ENCODE measurements at regions not wholly inside any gene's neighbourhood (a gene's known extent, or its start where the extent isn't known, plus 50 kb on each side); places are given as distances from the start of the nearest gene placed in this dataset.
"Not testable (repeated sequence)": the region's sequence is repeated elsewhere in the genome, so short reads cannot be mapped to it uniquely, and the experiment has no call there.

GRCh38 chr10:124150189-124150806, 56.9 kb upstream of the CHST15 start:
- no peak overlapping the region for H2AFZ ChIP-seq (ENCODE audit: low read length)
- H3K9ac ChIP-seq (ENCODE audit: low read length): no peak overlapping the region
- no peak overlapping the region for H3K4me3 ChIP-seq (ENCODE audit: low read length)
- POLR2A ChIA-PET (ENCODE audit: unreplicated experiment): no interaction called here
- no peaks in the 10 kb centered on the region for H3F3A ChIP-seq (ENCODE audit: low read length, unreplicated experiment)
- ATAC-seq: no peak
- H3K27ac ChIP-seq (ENCODE audit: low read length): no peak overlapping the region
- intact Hi-C loops (cut with micrococcal nuclease): no loop called here
- CTCF ChIA-PET: no interaction called here
- no peak overlapping the region for H3K4me2 ChIP-seq (ENCODE audit: low read length)
- no peaks in the 10 kb centered on the region for H4K20me1 ChIP-seq (ENCODE audit: low read length)
- DNase-seq: no peak
- BruUV-seq (replicated peaks): no TSS peak
- no peak for TF ChIP-seq EZH2 (IDR thresholded peaks at IDR 0.05; ENCODE audit: low read length, unreplicated experiment)
- TF ChIP-seq CTCF (conservative IDR thresholded peaks at IDR 0.05; ENCODE audit: low read depth, low read length): no peak
- TF ChIP-seq EZH2phosphoT487 (IDR thresholded peaks at IDR 0.05; ENCODE audit: borderline replicate concordance, low read length): no peak
- H3K79me2 ChIP-seq (ENCODE audit: low read length): no peaks in the 10 kb centered on the region
- H3K4me1 ChIP-seq (ENCODE audit: insufficient read depth, low read length): peaks cover 25% of the 10 kb centered on the region
- H3K9me3 ChIP-seq (ENCODE audit: low read length): no peaks in the 10 kb centered on the region
- no peaks in the 10 kb centered on the region for H3K27me3 ChIP-seq (ENCODE audit: low read length)
- no peaks in the 10 kb centered on the region for H3K36me3 ChIP-seq (ENCODE audit: low read depth, low read length)
- H3K9me2 ChIP-seq (replicated peaks; ENCODE audit: low read length): no peaks in the 10 kb centered on the region

GRCh38 chr10:124149189-124150042, 56.0 kb upstream of the CHST15 start:
- Histone ChIP-seq H3K9me2 (replicated peaks; ENCODE audit: low read length) (no peaks in the 10 kb centered on the region), H3K4me2 (ENCODE audit: low read length) (no peak overlapping the region), H3K9me3 (ENCODE audit: low read length) (no peaks in the 10 kb centered on the region), H4K20me1 (ENCODE audit: low read length) (no peaks in the 10 kb centered on the region), H3K36me3 (ENCODE audit: low read depth, low read length) (no peaks in the 10 kb centered on the region), H3F3A (ENCODE audit: low read length, unreplicated experiment) (no peaks in the 10 kb centered on the region), H3K9ac (ENCODE audit: low read length) (no peak overlapping the region), H3K27me3 (ENCODE audit: low read length) (no peaks in the 10 kb centered on the region), H3K4me1 (ENCODE audit: insufficient read depth, low read length) (peaks cover 25% of the 10 kb centered on the region), H3K27ac (ENCODE audit: low read length) (no peak overlapping the region), H3K4me3 (ENCODE audit: low read length) (no peak overlapping the region), H3K79me2 (ENCODE audit: low read length) (no peaks in the 10 kb centered on the region), H2AFZ (ENCODE audit: low read length) (no peak overlapping the region)
- DNase-seq (no peak), ATAC-seq (no peak)
- TF ChIP-seq EZH2 (IDR thresholded peaks at IDR 0.05; ENCODE audit: low read length, unreplicated experiment): no peak
- no peak for TF ChIP-seq EZH2phosphoT487 (IDR thresholded peaks at IDR 0.05; ENCODE audit: borderline replicate concordance, low read length)
- no peak for TF ChIP-seq CTCF (conservative IDR thresholded peaks at IDR 0.05; ENCODE audit: low read depth, low read length)
- intact Hi-C loops (cut with micrococcal nuclease): no loop called here
- ChIA-PET POLR2A (ENCODE audit: unreplicated experiment) (no interaction called here), CTCF (no interaction called here)
- BruUV-seq (replicated peaks): no TSS peak

- H2AFZ ChIP-seq (ENCODE audit: low read length): not testable (repeated sequence)
Observed at GRCh38 chr10:124148509-124149188, 55.3 kb upstream of the CHST15 start.

More at GRCh38 chr10:124148509-124149188, 55.3 kb upstream of the CHST15 start:
- H3K4me3 ChIP-seq (ENCODE audit: low read length); intact Hi-C loops (cut with micrococcal nuclease); H3K79me2 ChIP-seq (ENCODE audit: low read length); H3K27me3 ChIP-seq (ENCODE audit: low read length); H4K20me1 ChIP-seq (ENCODE audit: low read length); ATAC-seq; H3K9me2 ChIP-seq (replicated peaks; ENCODE audit: low read length); H3K9ac ChIP-seq (ENCODE audit: low read length); H3F3A ChIP-seq (ENCODE audit: low read length, unreplicated experiment); CTCF ChIA-PET; H3K4me2 ChIP-seq (ENCODE audit: low read length); POLR2A ChIA-PET (ENCODE audit: unreplicated experiment); BruUV-seq (replicated peaks); DNase-seq; H3K27ac ChIP-seq (ENCODE audit: low read length); H3K36me3 ChIP-seq (ENCODE audit: low read depth, low read length); H3K9me3 ChIP-seq (ENCODE audit: low read length): not testable (repeated sequence)
- peaks cover 22% of the 10 kb centered on the region for H3K4me1 ChIP-seq (ENCODE audit: insufficient read depth, low read length)
